ENCODE measurements at regions not wholly inside any gene's neighbourhood (a gene's known extent, or its start where the extent isn't known, plus 50 kb on each side); places are given as distances from the start of the nearest gene placed in this dataset.

GRCh38 chr3:187823746-187824145 lies 78.5 kb upstream of the BCL6 start:
- DNase-seq (ENCODE audit: low read depth): no peak

GRCh38 chr3:187827723-187828122 lies 82.5 kb upstream of the BCL6 start:
- no peak for DNase-seq (ENCODE audit: low read depth)

- no peak for DNase-seq (ENCODE audit: low read depth)
Measured at GRCh38 chr3:187828579-187829452, 83.5 kb upstream of the BCL6 start.

- DNase-seq (ENCODE audit: low read depth): no peak
Measured at GRCh38 chr3:187830181-187830580, 84.9 kb upstream of the BCL6 start.

- no peak for DNase-seq (ENCODE audit: low read depth)
Measured at GRCh38 chr3:187831125-187832051, 86.1 kb upstream of the BCL6 start.

- no peak for DNase-seq (ENCODE audit: low read depth)
Measured at GRCh38 chr3:187832202-187832601, 86.9 kb upstream of the BCL6 start.

- no peak for DNase-seq (ENCODE audit: low read depth)
Measured at GRCh38 chr3:187833375-187833774, 88.1 kb upstream of the BCL6 start.

GRCh38 chr3:187833799-187834578 lies 88.7 kb upstream of the BCL6 start:
- DNase-seq (ENCODE audit: low read depth): no peak

- no peak for DNase-seq (ENCODE audit: low read depth)
Measured at GRCh38 chr3:187836823-187837770, 91.8 kb upstream of the BCL6 start.

GRCh38 chr3:187838016-187838540 lies 92.8 kb upstream of the BCL6 start:
- no peak for DNase-seq (ENCODE audit: low read depth)

- no peak for DNase-seq (ENCODE audit: low read depth)
Measured at GRCh38 chr3:187839422-187839821, 94.2 kb upstream of the BCL6 start.

- DNase-seq (ENCODE audit: low read depth): no peak
Measured at GRCh38 chr3:187840856-187841255, 95.6 kb upstream of the BCL6 start.

GRCh38 chr3:187841560-187841959 lies 96.3 kb upstream of the BCL6 start:
- DNase-seq (ENCODE audit: low read depth): no peak

- DNase-seq (ENCODE audit: low read depth): no peak
Measured at GRCh38 chr3:187843654-187844053, 98.4 kb upstream of the BCL6 start.

- no peak for DNase-seq (ENCODE audit: low read depth)
Measured at GRCh38 chr3:187844708-187845107, 99.4 kb upstream of the BCL6 start.

- no peak for DNase-seq (ENCODE audit: low read depth)
Measured at GRCh38 chr3:187845826-187846225, 100.6 kb upstream of the BCL6 start.

GRCh38 chr3:187848401-187848800 lies 103.1 kb upstream of the BCL6 start:
- no peak for DNase-seq (ENCODE audit: low read depth)

GRCh38 chr3:187849016-187849654 lies 103.9 kb upstream of the BCL6 start:
- no peak for DNase-seq (ENCODE audit: low read depth)

GRCh38 chr3:187850258-187850921 lies 105.1 kb upstream of the BCL6 start:
- no peak for DNase-seq (ENCODE audit: low read depth)
